ENCODE measurements at regions not wholly inside any gene's neighbourhood (a gene's known extent, or its start where the extent isn't known, plus 50 kb on each side); places are given as distances from the start of the nearest gene placed in this dataset.

GRCh38 chr13:106905380-106906162 is 337.6 kb upstream of the ARGLU1 start:
- H3K4me2 ChIP-seq, result no peak overlapping the region
- no peak overlapping the region for H2AFZ ChIP-seq
- no peaks in the 10 kb centered on the region for H3K9me3 ChIP-seq (ENCODE audit: low read depth)
- 84% methylated on average over 14 of the region's 14 CpGs for WGBS (ENCODE audit: low lambda C conversion rate, missing lambda C conversion rate)
- no peaks in the 10 kb centered on the region for H3K9me2 ChIP-seq (replicated peaks; ENCODE audit: insufficient read depth)
- TF ChIP-seq EZH2phosphoT487 (IDR thresholded peaks at IDR 0.05; ENCODE audit: low read depth, severe bottlenecking, unreplicated experiment) (no peak), EZH2 (IDR thresholded peaks at IDR 0.05; ENCODE audit: borderline replicate concordance) (no peak), CTCF (IDR thresholded peaks at IDR 0.05; ENCODE audit: poor library complexity) (no peak)
- H4K20me1 ChIP-seq (ENCODE audit: insufficient read depth, poor library complexity, severe bottlenecking), result no peaks in the 10 kb centered on the region
- H3K27me3 ChIP-seq, result peaks cover 4% of the 10 kb centered on the region
- no peak for DNase-seq (ENCODE audit: low spot score)
- no peak overlapping the region for H3K27ac ChIP-seq
- H3K4me1 ChIP-seq (ENCODE audit: insufficient read depth), result no peaks in the 10 kb centered on the region
- H3K36me3 ChIP-seq (replicated peaks; ENCODE audit: insufficient read depth, low read depth), result no peaks in the 10 kb centered on the region
- no peaks in the 10 kb centered on the region for H3K79me2 ChIP-seq
- no peak overlapping the region for H3K4me3 ChIP-seq

GRCh38 chr13:106899442-106899841 is 331.5 kb upstream of the ARGLU1 start:
- TF ChIP-seq CTCF (IDR thresholded peaks at IDR 0.05; ENCODE audit: poor library complexity), result no peak
- TF ChIP-seq EZH2phosphoT487 (IDR thresholded peaks at IDR 0.05; ENCODE audit: low read depth, severe bottlenecking, unreplicated experiment), result peak; percentile 76
- no peak for TF ChIP-seq EZH2 (IDR thresholded peaks at IDR 0.05; ENCODE audit: borderline replicate concordance)
- no peaks in the 10 kb centered on the region for H3K79me2 ChIP-seq
- H3K9me3 ChIP-seq (ENCODE audit: low read depth), result no peaks in the 10 kb centered on the region
- no peaks in the 10 kb centered on the region for H3K4me1 ChIP-seq (ENCODE audit: insufficient read depth)
- H4K20me1 ChIP-seq (ENCODE audit: insufficient read depth, poor library complexity, severe bottlenecking), result no peaks in the 10 kb centered on the region
- no peaks in the 10 kb centered on the region for H3K36me3 ChIP-seq (replicated peaks; ENCODE audit: insufficient read depth, low read depth)
- no peak overlapping the region for H3K4me3 ChIP-seq
- no peak overlapping the region for H2AFZ ChIP-seq
- no peaks in the 10 kb centered on the region for H3K9me2 ChIP-seq (replicated peaks; ENCODE audit: insufficient read depth)
- DNase-seq (ENCODE audit: low spot score), result peak; percentile 23
- no peak overlapping the region for H3K27ac ChIP-seq
- no peak overlapping the region for H3K4me2 ChIP-seq
- H3K27me3 ChIP-seq, result peaks cover 4% of the 10 kb centered on the region

GRCh38 chr13:106898231-106898630 is 330.3 kb upstream of the ARGLU1 start:
- H3K4me1 ChIP-seq (ENCODE audit: insufficient read depth), result no peaks in the 10 kb centered on the region
- H3K4me2 ChIP-seq, result no peak overlapping the region
- H3K9me2 ChIP-seq (replicated peaks; ENCODE audit: insufficient read depth), result no peaks in the 10 kb centered on the region
- H3K27ac ChIP-seq, result no peak overlapping the region
- no peaks in the 10 kb centered on the region for H4K20me1 ChIP-seq (ENCODE audit: insufficient read depth, poor library complexity, severe bottlenecking)
- no peaks in the 10 kb centered on the region for H3K79me2 ChIP-seq
- peaks cover 4% of the 10 kb centered on the region for H3K27me3 ChIP-seq
- H3K4me3 ChIP-seq, result no peak overlapping the region
- no peaks in the 10 kb centered on the region for H3K36me3 ChIP-seq (replicated peaks; ENCODE audit: insufficient read depth, low read depth)
- no peaks in the 10 kb centered on the region for H3K9me3 ChIP-seq (ENCODE audit: low read depth)
- H2AFZ ChIP-seq, result no peak overlapping the region
- TF ChIP-seq CTCF (IDR thresholded peaks at IDR 0.05; ENCODE audit: poor library complexity) (no peak), EZH2 (IDR thresholded peaks at IDR 0.05; ENCODE audit: borderline replicate concordance) (no peak), EZH2phosphoT487 (IDR thresholded peaks at IDR 0.05; ENCODE audit: low read depth, severe bottlenecking, unreplicated experiment) (no peak)
- DNase-seq (ENCODE audit: low spot score), result no peak
- 76% methylated on average over 2 of the region's 2 CpGs for WGBS (ENCODE audit: low lambda C conversion rate, missing lambda C conversion rate)

All from hepatocyte (in vitro differentiated cells).